Mononuclear cell (primary cell): ENCODE measurements at regions not wholly inside any gene's neighbourhood (a gene's known extent, or its start where the extent isn't known, plus 50 kb on each side); places are given as distances from the start of the nearest gene placed in this dataset.

Experiments
- H3K27me3 ChIP-seq: 2 replicates; pipeline ENCODE4 v1.6.0; 2011; ENCODE audit warnings: low read length, control low read depth; ENCODE audit not compliant: insufficient read depth
- H3K4me1 ChIP-seq: 2 replicates; pipeline ENCODE4 v1.5.1; 2011; ENCODE audit warnings: mild to moderate bottlenecking, low read length, control low read depth; ENCODE audit not compliant: insufficient read depth
- H3K4me3 ChIP-seq: 2 replicates; pipeline ENCODE4 v1.5.1; 2011; ENCODE audit warnings: mild to moderate bottlenecking, low read length, moderate library complexity
- H3K9me3 ChIP-seq: 2 replicates; pipeline ENCODE4 v1.5.1; 2011; ENCODE audit warnings: low read depth, mild to moderate bottlenecking, control low read depth, low read length

GRCh38 chr12:76208129-76208528, 123.6 kb upstream of the NAP1L1 start:
- Histone ChIP-seq H3K4me1 (no peaks in the 10 kb centered on the region), H3K4me3 (no peak overlapping the region), H3K9me3 (no peaks in the 10 kb centered on the region), H3K27me3 (peaks cover 3% of the 10 kb centered on the region)

DNA sequence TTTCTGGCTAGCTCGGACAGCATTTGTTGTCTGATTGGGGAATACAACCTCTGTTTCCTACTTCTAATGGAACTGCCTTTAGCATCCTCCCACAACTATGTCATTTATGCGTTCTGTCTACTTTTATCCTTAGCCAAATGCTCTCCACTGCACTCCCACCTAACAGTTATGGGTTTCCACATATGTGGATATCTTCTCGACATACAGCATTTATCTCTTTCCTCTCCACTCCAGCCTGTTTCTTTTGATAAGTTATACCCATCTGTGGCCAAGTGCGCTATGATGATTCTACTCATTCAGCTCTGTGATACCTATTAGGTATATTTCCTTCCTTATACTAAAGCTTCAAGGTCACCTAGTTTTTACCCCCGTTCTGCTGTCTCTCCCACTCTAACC, 122.2 kb upstream of the NAP1L1 start:
- Histone ChIP-seq H3K4me3 (no peak overlapping the region), H3K9me3 (no peaks in the 10 kb centered on the region), H3K4me1 (no peaks in the 10 kb centered on the region)

GRCh38 chr12:76206039-76206676, 121.7 kb upstream of the NAP1L1 start:
- H3K4me1 ChIP-seq = no peaks in the 10 kb centered on the region
- no peak overlapping the region for H3K4me3 ChIP-seq
- H3K9me3 ChIP-seq = no peaks in the 10 kb centered on the region
- H3K27me3 ChIP-seq = peaks cover 3% of the 10 kb centered on the region

More for the DNA sequence above, 122.2 kb upstream of the NAP1L1 start:
- H3K27me3 ChIP-seq = peaks cover 3% of the 10 kb centered on the region

DNA sequence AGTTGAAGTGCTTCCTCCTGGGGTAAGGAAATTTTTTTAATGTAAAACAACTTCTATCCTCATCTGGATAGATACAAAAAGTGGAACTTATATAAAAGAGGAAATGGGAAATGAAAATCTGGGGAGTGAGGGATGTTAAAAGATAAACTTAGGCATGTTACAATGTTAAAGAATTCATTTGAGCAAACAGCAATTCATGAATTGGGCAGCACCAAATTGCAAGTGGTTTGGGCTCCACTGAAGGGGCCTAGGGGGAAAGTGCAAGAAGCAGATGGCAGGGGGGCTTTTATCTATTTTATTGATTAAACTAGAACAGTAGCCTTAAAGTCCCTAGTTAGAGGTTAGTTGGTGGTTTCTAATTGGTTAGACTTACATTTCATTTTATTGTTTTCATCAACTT, 118.1 kb upstream of the NAP1L1 start:
- no peaks in the 10 kb centered on the region for H3K4me1 ChIP-seq
- peaks cover 25% of the 10 kb centered on the region for H3K9me3 ChIP-seq
- no peaks in the 10 kb centered on the region for H3K27me3 ChIP-seq
- H3K4me3 ChIP-seq = no peak overlapping the region

DNA sequence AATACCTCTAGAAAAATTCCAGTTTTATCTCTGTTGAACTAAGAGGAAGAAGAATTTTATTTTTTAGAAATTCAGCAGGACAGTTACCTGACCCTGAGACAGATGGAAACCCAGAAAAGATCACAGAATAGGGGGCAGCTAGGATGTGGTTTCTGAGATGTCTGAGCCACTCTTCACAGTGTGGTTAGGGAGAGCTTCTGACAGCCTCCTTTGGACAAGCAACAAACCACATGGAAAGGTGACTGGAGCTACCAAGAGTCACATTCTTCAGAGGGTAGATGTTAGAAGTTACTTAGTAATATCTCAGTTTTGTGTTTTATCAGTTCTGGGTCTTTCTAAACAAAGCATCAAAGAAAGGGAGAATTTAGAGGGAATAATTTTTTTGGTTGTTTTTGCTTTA, 117.3 kb upstream of the NAP1L1 start:
- Histone ChIP-seq H3K4me1 (no peaks in the 10 kb centered on the region), H3K9me3 (peaks cover 26% of the 10 kb centered on the region), H3K27me3 (no peaks in the 10 kb centered on the region), H3K4me3 (no peak overlapping the region)

DNA sequence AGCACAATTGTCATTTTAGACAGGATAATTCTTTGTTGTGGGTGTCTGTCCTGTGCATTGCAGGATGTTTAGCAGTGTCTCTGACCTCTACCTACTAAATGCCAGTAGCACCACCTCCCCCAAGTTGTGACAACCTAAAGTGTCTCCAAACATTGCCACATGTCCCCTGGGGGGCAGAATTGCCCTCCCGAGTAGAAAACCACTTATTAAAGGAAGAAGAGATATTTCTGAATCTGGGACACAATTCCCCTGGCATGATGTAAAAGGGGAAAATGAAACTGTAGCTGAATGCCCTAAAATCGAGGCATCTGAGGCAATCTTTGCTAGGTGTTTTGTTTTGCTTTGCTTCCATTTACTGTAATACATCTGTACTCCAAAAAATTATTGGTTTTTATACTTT, 116.8 kb upstream of the NAP1L1 start:
- peaks cover 26% of the 10 kb centered on the region for H3K9me3 ChIP-seq
- H3K27me3 ChIP-seq = no peaks in the 10 kb centered on the region
- no peaks in the 10 kb centered on the region for H3K4me1 ChIP-seq
- no peak overlapping the region for H3K4me3 ChIP-seq

- Histone ChIP-seq H3K27me3 (no peaks in the 10 kb centered on the region), H3K4me3 (no peak overlapping the region), H3K9me3 (peaks cover 26% of the 10 kb centered on the region), H3K4me1 (no peaks in the 10 kb centered on the region)
Observed at GRCh38 chr12:76199808-76200207, 115.3 kb upstream of the NAP1L1 start.

DNA sequence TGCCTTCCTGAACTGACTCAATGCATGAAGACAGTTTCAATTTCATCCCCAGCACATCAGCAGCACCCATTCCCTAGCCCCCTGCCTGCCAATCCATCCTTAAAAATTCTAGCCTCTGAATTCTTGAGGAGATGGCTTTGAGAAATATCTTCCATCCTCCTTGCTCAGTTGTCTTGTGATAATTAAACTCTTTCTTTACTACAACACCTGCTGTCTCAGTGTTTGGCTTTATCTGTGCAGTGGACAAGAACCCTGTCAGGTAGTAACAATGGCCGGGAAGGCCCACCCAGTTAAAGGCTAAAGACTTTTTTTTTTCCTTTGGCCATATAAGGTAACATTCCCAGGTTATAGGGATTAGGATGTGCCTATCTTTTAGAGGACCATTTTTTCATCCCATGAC, 114.4 kb upstream of the NAP1L1 start:
- no peak overlapping the region for H3K4me3 ChIP-seq
- H3K9me3 ChIP-seq = peaks cover 26% of the 10 kb centered on the region

DNA sequence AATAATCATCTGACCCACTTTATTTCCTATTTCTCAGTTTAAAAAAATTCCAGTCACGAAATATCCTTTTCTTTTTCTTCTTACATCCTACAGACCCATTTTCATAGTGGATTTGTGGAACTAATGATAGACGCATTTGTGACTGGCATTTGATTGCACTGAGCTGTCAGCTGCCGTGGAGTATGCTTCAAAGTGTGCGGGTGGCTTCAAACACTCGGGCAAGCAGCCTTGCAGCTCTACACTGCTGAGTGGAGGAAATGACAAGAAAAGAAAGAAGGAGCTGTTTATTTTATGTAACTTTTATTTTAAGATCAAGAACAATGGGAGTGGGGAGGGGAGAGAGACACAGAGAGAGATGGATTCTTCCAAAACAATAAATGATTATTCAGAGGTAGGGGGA, 112.8 kb upstream of the NAP1L1 start:
- Histone ChIP-seq H3K27me3 (no peaks in the 10 kb centered on the region), H3K9me3 (peaks cover 26% of the 10 kb centered on the region), H3K4me1 (no peaks in the 10 kb centered on the region), H3K4me3 (no peak overlapping the region)

More for the DNA sequence above, 114.4 kb upstream of the NAP1L1 start:
- H3K4me1 ChIP-seq = no peaks in the 10 kb centered on the region
- H3K27me3 ChIP-seq = no peaks in the 10 kb centered on the region

DNA sequence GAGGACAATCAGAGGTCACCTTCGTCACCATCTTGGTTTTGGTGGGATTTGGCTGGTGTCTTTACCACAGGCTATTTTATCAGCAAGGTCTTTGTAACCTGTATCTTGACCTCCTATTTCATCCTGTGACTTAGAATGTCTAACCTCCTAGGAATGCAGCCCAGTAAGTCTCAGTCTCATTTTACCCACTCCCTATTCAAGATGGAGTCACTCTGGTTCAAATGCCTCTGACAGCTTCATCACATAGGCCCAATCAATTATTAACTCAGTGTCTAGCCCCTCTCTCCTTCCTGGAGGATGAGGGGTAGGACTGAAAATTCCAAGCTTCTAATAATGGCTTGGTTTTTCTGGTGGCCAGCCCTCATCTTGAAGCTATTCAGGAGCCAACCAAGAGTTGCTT, 111.4 kb upstream of the NAP1L1 start:
- Histone ChIP-seq H3K9me3 (peaks cover 26% of the 10 kb centered on the region), H3K4me3 (no peak overlapping the region), H3K27me3 (no peaks in the 10 kb centered on the region), H3K4me1 (no peaks in the 10 kb centered on the region)

GRCh38 chr12:76194724-76195123, 110.2 kb upstream of the NAP1L1 start:
- no peak overlapping the region for H3K4me3 ChIP-seq
- no peaks in the 10 kb centered on the region for H3K27me3 ChIP-seq
- H3K9me3 ChIP-seq = peaks cover 22% of the 10 kb centered on the region
- H3K4me1 ChIP-seq = no peaks in the 10 kb centered on the region

DNA sequence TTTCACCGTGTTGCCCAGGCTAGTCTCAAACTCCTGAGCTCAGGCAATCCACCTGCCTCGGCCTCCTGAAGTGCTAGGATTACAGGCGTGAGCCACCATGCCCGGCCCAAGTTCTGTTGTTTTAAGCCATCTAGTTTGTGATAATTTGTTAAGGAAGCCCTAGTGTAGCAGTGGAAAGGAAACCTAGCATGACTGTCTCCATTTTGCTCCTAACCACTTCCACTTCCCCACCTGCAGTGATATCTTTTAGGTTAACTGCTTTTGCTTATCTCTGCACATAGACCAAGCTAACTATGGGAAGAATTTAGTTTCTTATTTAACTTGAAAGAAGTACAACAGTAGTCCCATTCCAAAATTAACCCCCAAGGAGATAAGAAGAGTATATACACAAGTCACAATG, 109.5 kb upstream of the NAP1L1 start:
- Histone ChIP-seq H3K9me3 (peaks cover 14% of the 10 kb centered on the region), H3K4me1 (no peaks in the 10 kb centered on the region), H3K27me3 (no peaks in the 10 kb centered on the region), H3K4me3 (no peak overlapping the region)

- no peaks in the 10 kb centered on the region for H3K27me3 ChIP-seq
- no peaks in the 10 kb centered on the region for H3K9me3 ChIP-seq
- no peak overlapping the region for H3K4me3 ChIP-seq
- no peaks in the 10 kb centered on the region for H3K4me1 ChIP-seq
Observed at GRCh38 chr12:76192416-76192815, 107.9 kb upstream of the NAP1L1 start.

GRCh38 chr12:76190299-76190698, 105.8 kb upstream of the NAP1L1 start:
- no peaks in the 10 kb centered on the region for H3K9me3 ChIP-seq
- H3K4me3 ChIP-seq = no peak overlapping the region
- no peaks in the 10 kb centered on the region for H3K27me3 ChIP-seq
- no peaks in the 10 kb centered on the region for H3K4me1 ChIP-seq

DNA sequence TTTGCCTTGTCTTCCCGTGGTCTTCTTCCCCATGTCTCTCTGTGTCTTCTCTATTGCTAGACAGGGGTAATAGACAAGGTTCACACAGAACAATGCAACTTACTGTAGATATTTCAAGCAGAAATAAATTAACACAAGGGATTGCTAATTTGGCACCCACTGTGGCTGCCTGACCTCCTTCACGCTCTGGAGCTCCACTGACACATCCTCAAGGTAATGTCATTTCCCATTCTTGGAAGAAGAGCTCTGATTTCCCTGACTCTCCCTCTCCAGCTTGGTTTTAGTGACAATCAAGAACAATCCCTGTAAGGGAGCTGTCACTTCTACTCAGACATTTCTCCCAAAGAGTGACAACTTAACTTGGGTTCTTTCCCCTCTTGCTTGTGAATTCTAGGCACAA, 105.4 kb upstream of the NAP1L1 start:
- Histone ChIP-seq H3K9me3 (no peaks in the 10 kb centered on the region), H3K4me1 (no peaks in the 10 kb centered on the region), H3K4me3 (no peak overlapping the region), H3K27me3 (no peaks in the 10 kb centered on the region)

DNA sequence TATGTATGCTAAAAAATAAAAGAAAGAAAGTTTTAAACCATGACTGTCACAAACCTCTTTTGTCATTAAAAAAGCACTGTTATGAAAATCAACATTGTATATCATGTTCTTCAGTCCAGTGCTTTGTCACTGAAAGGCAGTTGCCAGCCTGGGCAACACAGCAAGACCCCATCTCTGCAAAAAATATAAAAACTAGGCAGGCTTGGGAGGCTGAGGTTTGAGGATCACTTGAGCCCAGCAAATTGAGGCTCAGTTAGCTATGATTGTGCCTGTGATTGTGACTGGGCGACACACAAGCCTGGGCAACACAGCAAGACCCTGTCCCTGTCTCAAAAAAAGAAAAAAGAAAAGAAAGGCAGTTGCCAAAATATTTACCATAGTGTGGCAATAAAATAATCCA, 102.7 kb upstream of the NAP1L1 start:
- Histone ChIP-seq H3K9me3 (no peaks in the 10 kb centered on the region), H3K4me1 (no peaks in the 10 kb centered on the region), H3K4me3 (no peak overlapping the region)

More for the DNA sequence above, 102.7 kb upstream of the NAP1L1 start:
- no peaks in the 10 kb centered on the region for H3K27me3 ChIP-seq
